NCI-H187 treated with DMSO at 0.1 percent for 48 hours (cell line): ENCODE measurements at regions not wholly inside any gene's neighbourhood (a gene's known extent, or its start where the extent isn't known, plus 50 kb on each side); places are given as distances from the start of the nearest gene placed in this dataset.

Experiments used
- DNase-seq: peaks from one replicate; lab custom pipeline; 2025; lab: John Stamatoyannopoulos, UW

DNA sequence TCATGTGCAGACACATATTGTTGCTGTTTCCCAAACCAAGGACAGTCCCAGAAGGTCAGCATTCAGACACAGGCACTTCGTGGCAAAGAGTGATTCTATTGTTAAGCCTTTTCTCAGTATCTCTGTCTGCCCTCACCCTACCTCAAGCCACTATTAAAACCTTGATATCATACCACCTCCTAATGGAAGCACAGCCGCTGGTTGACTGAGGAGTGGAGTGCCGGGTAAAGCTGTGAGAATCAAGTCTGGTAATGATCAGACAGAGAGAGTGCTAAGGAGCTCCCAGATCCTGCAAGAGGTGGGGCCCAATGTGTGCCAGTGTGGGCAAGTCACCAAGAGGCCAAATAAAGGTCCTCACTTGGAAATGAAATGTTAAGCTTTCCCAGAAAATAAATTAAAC is 819.5 kb downstream of the BCL11A start:
- DNase-seq = no peak

GRCh38 chr2:59733567-59733930 is 819.9 kb downstream of the BCL11A start:
- no peak for DNase-seq

- DNase-seq = no peak
These were observed 820.4 kb downstream of the BCL11A start for GRCh38 chr2:59732871-59733566.

GRCh38 chr2:59727121-59727590 is 826.3 kb downstream of the BCL11A start:
- DNase-seq = no peak

DNA sequence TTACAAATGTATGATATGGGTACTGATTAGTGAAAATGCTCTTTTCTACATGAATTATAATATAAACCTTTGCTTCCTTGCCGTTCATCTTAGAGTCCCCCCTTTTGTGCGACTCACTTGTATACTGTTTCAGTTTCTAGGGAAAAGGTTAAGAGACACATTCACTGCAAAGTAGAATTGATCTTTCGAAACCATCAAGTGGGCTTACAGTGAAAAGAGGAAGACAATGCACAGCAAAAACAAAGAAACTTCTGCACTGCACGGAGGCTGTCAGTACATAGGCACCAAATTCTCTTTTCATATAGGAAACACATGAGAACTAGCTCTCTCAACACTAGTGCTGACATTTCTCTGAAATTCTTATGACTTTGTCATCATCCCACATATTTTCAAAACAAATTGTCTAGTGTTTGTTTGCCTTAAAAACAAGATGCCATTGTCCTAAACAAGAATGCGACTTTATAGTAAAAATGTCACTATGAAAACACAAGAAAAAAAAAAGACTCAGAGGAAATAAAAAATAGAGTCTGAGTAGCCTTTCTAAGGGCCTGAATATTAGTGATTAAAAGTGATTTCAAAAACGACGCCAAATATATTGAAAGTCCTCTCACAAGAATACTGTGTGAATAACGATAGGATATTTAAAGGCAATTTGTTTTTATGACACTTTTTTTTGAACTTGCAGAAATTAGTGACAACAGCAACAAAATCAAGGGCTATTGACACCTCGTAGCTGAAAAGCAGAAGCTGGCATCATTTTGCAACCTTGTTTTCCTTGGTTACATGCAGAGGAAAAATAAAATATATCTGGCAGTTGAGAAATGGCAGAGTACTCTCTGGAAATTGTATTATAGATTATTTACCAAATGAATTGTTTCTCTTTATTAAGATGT is 827.0 kb downstream of the BCL11A start:
- no peak for DNase-seq

DNA sequence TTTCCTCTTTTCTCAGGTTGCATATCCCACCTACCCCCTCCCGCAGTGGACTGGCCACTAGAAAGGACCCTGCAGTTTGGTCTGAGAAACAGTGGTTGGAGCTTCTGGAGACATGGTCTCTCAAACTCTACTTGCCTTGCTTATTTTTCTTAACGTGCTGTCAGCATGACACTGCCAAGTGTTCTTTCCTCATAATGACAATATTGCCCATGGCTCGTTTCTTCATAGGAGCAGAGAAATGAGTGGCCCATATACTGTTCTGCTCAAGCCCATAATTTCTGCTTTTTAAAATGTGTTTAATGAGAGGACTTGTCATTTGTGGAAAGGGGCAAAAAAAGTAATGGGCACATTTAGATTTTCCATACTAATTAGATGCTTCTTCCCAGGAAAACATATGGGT is 828.7 kb downstream of the BCL11A start:
- no peak for DNase-seq

- DNase-seq = no peak
These were observed 833.1 kb downstream of the BCL11A start for GRCh38 chr2:59720296-59720866.

DNA sequence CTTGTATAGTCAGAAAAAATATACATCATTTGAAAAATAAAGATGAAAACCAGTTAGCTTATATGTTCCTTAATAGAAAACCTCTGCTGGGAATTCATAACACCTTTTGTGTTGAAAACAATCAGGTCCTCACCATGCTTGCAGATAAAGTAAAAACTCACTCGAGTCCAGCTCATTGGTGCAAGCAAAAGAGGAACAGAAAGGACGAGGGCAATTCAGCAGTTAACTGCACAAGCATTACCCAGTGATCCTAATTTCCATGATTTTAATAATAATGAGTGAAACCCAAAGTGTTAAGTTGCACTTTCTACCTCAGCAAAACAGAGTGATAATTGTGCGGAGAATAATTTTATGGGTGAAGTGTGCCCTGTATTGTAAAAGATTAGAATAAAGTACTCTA is 839.9 kb downstream of the BCL11A start:
- DNase-seq = no peak

- DNase-seq = no peak
These were observed 842.3 kb downstream of the BCL11A start for GRCh38 chr2:59711121-59711520.

DNA sequence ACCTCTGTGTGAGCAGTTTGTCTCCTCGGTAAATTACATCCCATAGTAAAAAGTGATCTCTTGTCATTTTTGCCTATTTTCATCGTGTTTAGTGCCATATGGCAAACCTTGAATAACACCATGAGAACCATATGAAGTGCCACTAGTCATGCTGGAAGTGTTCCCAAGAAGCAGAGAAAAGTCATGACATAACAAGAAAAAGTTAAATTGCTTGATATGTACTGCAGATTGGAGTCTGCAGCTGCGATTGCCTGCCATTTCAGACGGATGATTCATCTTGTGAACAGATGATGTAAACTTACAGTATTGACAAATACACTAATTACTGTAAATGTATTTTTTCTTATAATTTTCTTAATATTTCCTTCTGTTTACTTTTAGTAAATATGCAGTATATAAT is 846.7 kb downstream of the BCL11A start:
- DNase-seq = no peak

DNA sequence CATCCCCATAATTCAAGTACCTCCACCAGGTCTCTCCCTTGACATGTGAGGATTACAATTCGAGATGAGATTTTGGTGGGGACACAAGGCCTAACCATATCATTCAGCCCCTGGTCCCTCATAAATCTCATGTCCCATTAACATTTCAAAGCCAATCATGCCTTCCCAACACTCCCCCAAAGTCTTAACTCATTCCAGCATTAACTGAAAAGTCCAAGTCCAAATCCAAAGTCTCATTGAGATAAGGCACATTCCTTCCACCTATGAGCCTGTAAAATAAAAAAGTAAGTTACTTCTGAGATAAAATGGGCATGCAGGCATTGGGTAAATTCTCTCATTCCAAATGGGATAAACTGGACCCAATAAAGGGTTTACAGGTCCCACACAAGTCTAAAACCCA is 849.7 kb downstream of the BCL11A start:
- DNase-seq = no peak

DNA sequence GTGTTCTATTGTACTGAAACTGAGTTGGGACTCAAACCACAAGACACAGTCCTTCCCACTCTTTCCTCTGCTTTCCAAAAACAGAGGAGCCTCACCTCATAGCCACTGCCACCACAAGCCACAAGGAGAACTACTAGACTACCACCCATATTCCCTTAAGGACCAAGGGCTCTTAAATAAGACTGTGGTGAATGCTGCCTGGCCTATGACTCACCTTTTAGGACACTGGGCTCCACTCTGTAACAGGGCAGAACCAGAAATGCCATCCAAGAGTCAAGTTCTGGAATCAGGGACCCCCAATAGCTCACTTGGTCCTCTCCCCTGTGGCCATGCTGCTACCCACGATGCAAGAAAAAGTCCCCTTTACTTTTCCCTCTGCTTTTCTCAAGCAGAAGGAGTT is 851.4 kb downstream of the BCL11A start:
- no peak for DNase-seq

DNA sequence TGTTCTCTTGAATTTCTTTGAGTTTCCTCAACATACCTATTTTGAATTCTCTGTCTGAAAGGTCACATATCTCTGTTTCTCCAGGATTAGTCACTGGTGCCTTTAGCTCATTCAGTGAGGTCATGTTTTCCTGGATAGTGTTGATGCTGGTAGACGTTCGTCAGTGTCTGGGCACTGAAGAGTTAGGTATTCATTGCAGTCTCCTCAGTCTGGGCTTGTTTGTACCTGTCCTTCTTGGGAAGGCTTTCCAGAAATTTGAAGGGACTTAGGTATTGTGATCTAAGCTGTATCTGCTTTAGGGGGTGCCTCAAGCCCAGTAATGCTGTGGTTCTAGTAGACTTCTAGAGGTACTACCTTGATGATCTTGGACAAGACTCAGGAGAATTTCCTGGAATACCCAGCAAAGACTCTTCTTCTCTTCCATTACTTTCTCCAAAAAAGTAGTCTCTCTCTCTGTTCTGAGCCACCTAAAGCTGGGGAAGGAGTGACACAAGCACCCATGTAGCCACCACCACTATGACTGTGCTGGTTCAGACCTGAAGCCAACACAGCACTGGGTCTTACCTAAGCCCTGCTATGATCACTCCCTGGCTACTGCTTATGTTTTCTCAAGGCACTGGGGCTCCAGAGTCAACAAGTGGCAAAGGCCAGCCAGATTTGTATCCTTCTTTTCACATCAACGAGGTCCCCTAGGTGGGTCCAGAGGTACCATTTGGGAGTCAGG is 852.0 kb downstream of the BCL11A start:
- no peak for DNase-seq

GRCh38 chr2:59694176-59694575 is 859.3 kb downstream of the BCL11A start:
- DNase-seq = no peak

DNA sequence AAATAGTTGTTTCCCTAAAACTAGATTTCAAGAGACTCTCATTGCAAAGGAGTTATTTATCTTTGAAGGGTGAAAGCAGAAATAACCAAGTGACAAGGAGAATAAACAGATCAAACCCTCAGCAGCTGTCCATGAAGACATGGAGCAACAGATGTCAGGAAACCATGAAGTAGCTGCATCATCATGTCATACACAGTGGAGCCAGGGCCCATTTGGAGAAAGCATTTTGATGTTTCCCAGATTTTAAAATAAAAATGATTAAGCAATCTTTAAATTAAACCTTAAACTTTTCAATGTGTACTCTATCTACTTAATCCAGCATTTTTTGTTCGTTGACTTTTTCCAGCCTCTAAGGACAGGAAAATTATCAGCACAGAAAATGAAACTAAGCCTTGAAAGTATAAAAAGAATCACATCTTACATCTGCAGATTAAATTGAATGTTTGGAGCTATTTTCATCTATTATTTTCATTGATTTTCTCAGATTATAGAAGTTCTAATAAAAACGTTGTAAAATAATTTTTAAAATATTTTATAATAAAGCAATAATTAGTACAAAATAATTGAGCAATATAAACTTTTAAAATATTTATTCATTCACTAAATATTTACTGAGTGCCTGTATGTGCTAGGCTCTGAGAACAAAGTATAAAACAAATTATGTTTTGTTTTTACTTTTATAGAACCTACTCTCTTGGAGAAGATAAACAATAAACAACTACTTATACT is 860.1 kb downstream of the BCL11A start:
- DNase-seq = no peak

DNA sequence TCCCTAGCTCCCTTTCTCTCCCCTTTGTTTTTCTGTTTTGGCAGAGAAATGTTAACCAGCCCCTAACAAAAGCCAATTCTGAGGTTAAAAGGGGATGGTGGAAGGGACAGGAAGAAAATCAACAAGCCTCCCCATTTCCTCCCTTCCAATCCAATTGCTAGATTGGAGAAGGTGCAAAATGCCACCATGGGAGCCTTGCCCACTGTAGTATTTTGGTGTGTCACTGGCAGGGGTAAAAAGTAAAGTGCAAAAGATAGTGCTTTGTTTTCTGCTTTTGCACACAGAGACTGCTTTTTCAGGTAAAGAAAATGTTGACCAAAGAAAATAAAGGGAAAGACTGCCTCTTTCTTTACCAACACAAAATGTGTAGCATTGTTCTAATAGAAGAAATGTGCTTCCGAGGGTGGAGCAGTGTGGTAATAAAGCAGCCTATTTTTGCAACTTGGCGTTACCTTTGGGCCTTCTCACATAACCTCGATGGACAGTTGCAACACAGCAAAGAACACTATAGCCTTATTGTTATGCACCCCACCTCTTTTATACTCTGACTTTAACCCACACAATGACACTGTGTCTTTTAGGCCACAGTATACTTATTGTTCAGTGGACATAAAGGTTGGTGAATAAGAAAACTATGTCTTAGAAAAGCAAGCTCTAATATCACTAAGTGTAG is 861.8 kb downstream of the BCL11A start:
- no peak for DNase-seq

GRCh38 chr2:59690849-59691248 is 862.6 kb downstream of the BCL11A start:
- DNase-seq = no peak

DNA sequence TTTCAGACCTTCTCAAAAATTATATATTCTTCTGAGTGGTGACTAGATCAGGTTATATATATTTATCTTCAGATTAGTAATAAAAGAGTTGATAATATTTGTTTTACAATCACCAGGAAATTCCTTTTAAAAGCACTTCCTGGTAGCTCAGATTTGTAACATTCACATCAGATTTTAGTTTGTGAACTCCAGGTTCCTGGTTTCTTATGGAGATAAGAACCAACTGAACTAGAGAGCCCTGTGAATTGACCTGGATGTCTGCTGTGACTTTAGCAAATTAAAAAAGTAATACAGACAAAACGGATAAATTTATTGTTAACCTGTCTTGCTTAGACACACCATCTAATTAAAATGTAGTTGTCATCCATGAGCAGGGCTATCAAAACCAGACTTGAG is 868.7 kb downstream of the BCL11A start:
- DNase-seq = no peak

DNA sequence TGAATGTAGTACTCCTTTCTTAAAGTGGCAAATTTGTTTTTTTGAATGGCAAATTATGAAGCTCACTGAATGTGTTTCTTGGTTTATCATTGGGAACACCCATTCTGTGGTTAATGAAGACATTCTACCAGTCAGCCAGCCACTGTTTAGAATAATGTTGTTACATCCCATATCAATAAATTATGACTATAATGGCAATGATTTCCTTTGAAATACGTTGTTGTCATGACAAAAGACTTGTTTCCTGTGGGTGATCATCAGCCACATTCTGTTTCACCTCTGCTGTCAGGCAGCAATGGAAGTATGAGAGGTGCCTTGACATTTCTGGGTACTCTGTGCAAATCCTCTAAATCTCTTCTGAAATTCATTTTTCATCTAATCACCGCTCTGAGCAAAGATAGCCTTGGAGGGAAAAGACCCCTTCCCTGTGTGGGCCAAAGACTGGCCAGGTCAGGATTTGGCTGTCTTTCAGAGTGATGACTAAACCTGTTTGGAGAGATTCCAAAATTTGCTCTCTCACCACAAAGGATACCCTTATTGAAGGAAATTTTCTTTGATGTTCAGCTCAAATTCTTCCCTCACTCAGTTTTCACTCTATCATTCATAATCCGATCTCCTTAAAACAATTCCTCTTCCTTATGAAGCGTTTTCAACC is 869.2 kb downstream of the BCL11A start:
- DNase-seq = no peak

DNA sequence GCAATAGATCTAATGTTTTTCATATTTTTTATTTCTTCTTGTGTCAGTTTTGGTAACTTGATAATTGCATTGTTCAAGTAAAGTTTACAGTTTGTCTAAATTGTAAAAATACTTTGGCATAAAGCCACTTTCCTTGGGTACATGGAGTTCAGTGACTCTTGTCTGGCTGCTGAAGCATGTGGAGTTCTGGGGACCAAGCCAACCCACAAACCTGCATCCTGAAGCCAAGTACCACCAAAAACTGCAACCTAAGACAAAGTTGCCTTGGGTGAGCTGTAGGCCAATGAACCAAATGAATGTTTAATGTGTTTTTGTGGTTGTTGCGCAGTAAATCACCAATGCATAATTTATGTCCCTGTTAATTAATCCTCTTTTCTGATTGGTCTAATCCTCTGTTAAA is 872.6 kb downstream of the BCL11A start:
- no peak for DNase-seq

DNA sequence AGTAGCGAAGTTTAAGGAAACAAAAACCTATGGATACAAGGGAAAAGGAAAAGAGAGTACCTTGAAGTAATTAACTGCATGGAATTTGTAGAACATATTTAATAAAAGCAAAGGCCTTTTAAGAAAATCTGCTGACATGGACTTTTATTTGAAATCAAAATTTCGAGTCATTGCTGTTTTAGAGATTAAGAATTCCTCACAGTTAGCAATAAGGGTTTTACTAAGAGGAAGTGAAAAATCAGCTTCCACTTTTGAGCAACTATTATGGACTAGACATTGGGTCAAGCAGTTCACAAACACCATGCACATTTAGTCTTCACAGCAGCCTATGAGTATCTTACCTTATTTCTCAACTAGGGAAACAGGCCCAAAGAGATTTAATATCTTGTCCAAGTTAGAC is 876.3 kb downstream of the BCL11A start:
- no peak for DNase-seq
